ENCODE measurements at regions not wholly inside any gene's neighbourhood (a gene's known extent, or its start where the extent isn't known, plus 50 kb on each side); places are given as distances from the start of the nearest gene placed in this dataset.

DNA sequence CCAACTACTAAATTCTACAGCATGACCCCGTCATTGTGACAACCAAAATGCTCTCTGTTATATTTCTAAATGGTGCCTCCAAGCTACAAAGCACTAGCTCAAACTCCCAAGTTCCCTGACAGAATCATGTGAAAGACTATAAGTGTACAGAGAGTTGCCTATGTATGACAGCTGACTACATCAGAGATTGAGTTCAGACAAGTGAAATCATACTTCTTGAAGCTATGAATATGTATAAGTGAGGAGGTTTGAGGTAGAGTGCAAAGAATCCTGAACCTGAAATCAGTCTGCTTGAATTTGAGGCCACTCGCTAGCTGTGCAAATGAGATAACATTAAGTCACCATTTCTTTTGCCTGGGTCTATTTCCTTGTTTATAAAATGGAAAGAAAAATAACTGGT lies 63.9 kb upstream of the TP63 start:
- Histone ChIP-seq H3K4me3 (no peak overlapping the region), H3F3A (replicated peaks; ENCODE audit: low read depth) (no peaks in the 10 kb centered on the region), H4K20me1 (replicated peaks; ENCODE audit: insufficient read depth) (no peaks in the 10 kb centered on the region), H3K9me2 (ENCODE audit: insufficient read depth) (0 out of 2 replicates have a peak, but pooled peaks cover 5% of the 10 kb centered on the region), H3K27me3 (ENCODE audit: insufficient read depth) (no peaks in the 10 kb centered on the region), H3K27ac (ENCODE audit: low read depth) (no peak overlapping the region), H3K36me3 (ENCODE audit: insufficient read depth) (no peaks in the 10 kb centered on the region), H3K4me1 (ENCODE audit: insufficient read depth) (no peaks in the 10 kb centered on the region), H3K79me2 (replicated peaks; ENCODE audit: insufficient read depth) (no peaks in the 10 kb centered on the region), H3K4me2 (no peak overlapping the region), H2AFZ (no peak overlapping the region)
- TF ChIP-seq NANOG (IDR thresholded peaks at IDR 0.05; ENCODE audit: borderline replicate concordance) = no peak
- no peak for TF ChIP-seq ZNF114 (CRISPR knock-in tag; IDR thresholded peaks at IDR 0.05)
- no peak for TF ChIP-seq ZNF331 (CRISPR knock-in tag; IDR thresholded peaks at IDR 0.05; ENCODE audit: low read depth)
- TF ChIP-seq, protein P1, sequence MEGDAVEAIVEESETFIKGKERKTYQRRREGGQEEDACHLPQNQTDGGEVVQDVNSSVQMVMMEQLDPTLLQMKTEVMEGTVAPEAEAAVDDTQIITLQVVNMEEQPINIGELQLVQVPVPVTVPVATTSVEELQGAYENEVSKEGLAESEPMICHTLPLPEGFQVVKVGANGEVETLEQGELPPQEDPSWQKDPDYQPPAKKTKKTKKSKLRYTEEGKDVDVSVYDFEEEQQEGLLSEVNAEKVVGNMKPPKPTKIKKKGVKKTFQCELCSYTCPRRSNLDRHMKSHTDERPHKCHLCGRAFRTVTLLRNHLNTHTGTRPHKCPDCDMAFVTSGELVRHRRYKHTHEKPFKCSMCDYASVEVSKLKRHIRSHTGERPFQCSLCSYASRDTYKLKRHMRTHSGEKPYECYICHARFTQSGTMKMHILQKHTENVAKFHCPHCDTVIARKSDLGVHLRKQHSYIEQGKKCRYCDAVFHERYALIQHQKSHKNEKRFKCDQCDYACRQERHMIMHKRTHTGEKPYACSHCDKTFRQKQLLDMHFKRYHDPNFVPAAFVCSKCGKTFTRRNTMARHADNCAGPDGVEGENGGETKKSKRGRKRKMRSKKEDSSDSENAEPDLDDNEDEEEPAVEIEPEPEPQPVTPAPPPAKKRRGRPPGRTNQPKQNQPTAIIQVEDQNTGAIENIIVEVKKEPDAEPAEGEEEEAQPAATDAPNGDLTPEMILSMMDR (conservative IDR thresholded peaks at IDR 0.05; ENCODE audit: low read depth in 2 of 2) = no peak
- no peak for TF ChIP-seq POLR2AphosphoS5 (IDR thresholded peaks at IDR 0.05; ENCODE audit: low read depth)
- TF ChIP-seq, protein P2, sequence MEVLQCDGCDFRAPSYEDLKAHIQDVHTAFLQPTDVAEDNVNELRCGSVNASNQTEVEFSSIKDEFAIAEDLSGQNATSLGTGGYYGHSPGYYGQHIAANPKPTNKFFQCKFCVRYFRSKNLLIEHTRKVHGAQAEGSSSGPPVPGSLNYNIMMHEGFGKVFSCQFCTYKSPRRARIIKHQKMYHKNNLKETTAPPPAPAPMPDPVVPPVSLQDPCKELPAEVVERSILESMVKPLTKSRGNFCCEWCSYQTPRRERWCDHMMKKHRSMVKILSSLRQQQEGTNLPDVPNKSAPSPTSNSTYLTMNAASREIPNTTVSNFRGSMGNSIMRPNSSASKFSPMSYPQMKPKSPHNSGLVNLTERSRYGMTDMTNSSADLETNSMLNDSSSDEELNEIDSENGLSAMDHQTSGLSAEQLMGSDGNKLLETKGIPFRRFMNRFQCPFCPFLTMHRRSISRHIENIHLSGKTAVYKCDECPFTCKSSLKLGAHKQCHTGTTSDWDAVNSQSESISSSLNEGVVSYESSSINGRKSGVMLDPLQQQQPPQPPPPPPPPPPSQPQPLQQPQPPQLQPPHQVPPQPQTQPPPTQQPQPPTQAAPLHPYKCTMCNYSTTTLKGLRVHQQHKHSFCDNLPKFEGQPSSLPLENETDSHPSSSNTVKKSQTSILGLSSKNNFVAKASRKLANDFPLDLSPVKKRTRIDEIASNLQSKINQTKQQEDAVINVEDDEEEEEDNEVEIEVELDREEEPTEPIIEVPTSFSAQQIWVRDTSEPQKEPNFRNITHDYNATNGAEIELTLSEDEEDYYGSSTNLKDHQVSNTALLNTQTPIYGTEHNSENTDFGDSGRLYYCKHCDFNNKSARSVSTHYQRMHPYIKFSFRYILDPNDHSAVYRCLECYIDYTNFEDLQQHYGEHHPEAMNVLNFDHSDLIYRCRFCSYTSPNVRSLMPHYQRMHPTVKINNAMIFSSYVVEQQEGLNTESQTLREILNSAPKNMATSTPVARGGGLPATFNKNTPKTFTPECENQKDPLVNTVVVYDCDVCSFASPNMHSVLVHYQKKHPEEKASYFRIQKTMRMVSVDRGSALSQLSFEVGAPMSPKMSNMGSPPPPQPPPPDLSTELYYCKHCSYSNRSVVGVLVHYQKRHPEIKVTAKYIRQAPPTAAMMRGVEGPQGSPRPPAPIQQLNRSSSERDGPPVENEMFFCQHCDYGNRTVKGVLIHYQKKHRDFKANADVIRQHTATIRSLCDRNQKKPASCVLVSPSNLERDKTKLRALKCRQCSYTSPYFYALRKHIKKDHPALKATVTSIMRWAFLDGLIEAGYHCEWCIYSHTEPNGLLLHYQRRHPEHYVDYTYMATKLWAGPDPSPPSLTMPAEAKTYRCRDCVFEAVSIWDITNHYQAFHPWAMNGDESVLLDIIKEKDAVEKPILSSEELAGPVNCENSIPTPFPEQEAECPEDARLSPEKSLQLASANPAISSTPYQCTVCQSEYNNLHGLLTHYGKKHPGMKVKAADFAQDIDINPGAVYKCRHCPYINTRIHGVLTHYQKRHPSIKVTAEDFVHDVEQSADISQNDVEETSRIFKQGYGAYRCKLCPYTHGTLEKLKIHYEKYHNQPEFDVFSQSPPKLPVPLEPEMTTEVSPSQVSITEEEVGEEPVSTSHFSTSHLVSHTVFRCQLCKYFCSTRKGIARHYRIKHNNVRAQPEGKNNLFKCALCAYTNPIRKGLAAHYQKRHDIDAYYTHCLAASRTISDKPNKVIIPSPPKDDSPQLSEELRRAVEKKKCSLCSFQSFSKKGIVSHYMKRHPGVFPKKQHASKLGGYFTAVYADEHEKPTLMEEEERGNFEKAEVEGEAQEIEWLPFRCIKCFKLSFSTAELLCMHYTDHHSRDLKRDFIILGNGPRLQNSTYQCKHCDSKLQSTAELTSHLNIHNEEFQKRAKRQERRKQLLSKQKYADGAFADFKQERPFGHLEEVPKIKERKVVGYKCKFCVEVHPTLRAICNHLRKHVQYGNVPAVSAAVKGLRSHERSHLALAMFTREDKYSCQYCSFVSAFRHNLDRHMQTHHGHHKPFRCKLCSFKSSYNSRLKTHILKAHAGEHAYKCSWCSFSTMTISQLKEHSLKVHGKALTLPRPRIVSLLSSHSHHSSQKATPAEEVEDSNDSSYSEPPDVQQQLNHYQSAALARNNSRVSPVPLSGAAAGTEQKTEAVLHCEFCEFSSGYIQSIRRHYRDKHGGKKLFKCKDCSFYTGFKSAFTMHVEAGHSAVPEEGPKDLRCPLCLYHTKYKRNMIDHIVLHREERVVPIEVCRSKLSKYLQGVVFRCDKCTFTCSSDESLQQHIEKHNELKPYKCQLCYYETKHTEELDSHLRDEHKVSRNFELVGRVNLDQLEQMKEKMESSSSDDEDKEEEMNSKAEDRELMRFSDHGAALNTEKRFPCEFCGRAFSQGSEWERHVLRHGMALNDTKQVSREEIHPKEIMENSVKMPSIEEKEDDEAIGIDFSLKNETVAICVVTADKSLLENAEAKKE (CRISPR knock-in tag; IDR thresholded peaks at IDR 0.05) = no peak
- no peak for TF ChIP-seq EZH2 (IDR thresholded peaks at IDR 0.05; ENCODE audit: low read depth, unreplicated experiment)
- TF ChIP-seq CREB1 (CRISPR knock-in tag; IDR thresholded peaks at IDR 0.05; ENCODE audit: low read depth) = no peak
- TF ChIP-seq, protein P3, sequence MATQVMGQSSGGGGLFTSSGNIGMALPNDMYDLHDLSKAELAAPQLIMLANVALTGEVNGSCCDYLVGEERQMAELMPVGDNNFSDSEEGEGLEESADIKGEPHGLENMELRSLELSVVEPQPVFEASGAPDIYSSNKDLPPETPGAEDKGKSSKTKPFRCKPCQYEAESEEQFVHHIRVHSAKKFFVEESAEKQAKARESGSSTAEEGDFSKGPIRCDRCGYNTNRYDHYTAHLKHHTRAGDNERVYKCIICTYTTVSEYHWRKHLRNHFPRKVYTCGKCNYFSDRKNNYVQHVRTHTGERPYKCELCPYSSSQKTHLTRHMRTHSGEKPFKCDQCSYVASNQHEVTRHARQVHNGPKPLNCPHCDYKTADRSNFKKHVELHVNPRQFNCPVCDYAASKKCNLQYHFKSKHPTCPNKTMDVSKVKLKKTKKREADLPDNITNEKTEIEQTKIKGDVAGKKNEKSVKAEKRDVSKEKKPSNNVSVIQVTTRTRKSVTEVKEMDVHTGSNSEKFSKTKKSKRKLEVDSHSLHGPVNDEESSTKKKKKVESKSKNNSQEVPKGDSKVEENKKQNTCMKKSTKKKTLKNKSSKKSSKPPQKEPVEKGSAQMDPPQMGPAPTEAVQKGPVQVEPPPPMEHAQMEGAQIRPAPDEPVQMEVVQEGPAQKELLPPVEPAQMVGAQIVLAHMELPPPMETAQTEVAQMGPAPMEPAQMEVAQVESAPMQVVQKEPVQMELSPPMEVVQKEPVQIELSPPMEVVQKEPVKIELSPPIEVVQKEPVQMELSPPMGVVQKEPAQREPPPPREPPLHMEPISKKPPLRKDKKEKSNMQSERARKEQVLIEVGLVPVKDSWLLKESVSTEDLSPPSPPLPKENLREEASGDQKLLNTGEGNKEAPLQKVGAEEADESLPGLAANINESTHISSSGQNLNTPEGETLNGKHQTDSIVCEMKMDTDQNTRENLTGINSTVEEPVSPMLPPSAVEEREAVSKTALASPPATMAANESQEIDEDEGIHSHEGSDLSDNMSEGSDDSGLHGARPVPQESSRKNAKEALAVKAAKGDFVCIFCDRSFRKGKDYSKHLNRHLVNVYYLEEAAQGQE (IDR thresholded peaks at IDR 0.05; ENCODE audit: unreplicated experiment) = no peak
- TF ChIP-seq JUNB (IDR thresholded peaks at IDR 0.05; ENCODE audit: unreplicated experiment) = no peak
- TF ChIP-seq EZH2phosphoT487 (IDR thresholded peaks at IDR 0.05; ENCODE audit: unreplicated experiment) = no peak
- TF ChIP-seq, protein P4, sequence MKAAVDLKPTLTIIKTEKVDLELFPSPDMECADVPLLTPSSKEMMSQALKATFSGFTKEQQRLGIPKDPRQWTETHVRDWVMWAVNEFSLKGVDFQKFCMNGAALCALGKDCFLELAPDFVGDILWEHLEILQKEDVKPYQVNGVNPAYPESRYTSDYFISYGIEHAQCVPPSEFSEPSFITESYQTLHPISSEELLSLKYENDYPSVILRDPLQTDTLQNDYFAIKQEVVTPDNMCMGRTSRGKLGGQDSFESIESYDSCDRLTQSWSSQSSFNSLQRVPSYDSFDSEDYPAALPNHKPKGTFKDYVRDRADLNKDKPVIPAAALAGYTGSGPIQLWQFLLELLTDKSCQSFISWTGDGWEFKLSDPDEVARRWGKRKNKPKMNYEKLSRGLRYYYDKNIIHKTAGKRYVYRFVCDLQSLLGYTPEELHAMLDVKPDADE (IDR thresholded peaks at IDR 0.05) = no peak
- TF ChIP-seq STAT1 (IDR thresholded peaks at IDR 0.05; ENCODE audit: unreplicated experiment) = no peak
- Mint-ChIP-seq H3K27ac (no peak overlapping the region), H3K9me3 (no peaks in the 10 kb centered on the region), H3K4me3 (no peak overlapping the region), H3K36me3 (ENCODE audit: low read depth) (no peaks in the 10 kb centered on the region), H3K4me1 (peaks cover 6% of the 10 kb centered on the region; the same call in 2 of the 3 replicates), H3K27me3 (ENCODE audit: insufficient read depth, low read depth, poor library complexity) (no peaks in the 10 kb centered on the region)
- ATAC-seq (no peak), DNase-seq (ENCODE audit: low spot score) (no peak)
